ENCODE measurements at regions not wholly inside any gene's neighbourhood (a gene's known extent, or its start where the extent isn't known, plus 50 kb on each side); places are given as distances from the start of the nearest gene placed in this dataset.

DNA sequence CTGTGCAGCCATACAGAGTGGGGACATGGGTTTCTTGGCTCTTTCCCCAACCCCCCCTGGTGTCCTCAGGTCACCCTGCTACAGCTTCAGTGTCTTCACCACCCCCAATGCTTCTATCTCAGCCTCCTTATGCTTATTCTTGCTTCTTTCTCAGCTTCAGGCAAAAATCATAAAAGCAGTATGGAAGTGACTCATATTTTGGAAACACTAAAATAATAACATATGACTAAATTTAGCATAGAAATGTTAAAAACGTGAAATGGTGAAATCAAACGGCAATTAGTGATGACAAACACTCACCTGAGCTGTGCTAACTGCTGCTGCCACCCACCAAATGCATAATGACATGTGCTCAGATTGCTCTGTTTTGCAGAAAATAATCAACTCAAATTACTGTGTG is 475.2 kb upstream of the EPHA3 start:
- no peak overlapping the region for H3K4me3 ChIP-seq (ENCODE audit: extremely low read depth in 1 of 4, insufficient read depth in 2 of 4, low read depth in 3 of 4, low read length in 4 of 4)
- H3K23ac ChIP-seq (ENCODE audit: insufficient read length), result no peak overlapping the region
- H3K9ac ChIP-seq (replicated peaks in 1 of 4; ENCODE audit: extremely low read depth in 1 of 4, low read depth in 3 of 4, low read length in 3 of 4), result no peak overlapping the region
- no peaks in the 10 kb centered on the region for H3K79me1 ChIP-seq (ENCODE audit: low read depth, low read length)
- 0 out of 4 replicates have a peak, but pooled peaks cover 0 to 2% of the 10 kb centered on the region in 2 experiments for H3K9me3 ChIP-seq (ENCODE audit: insufficient read depth in 2 of 2, low read depth in 1 of 2, low read length in 1 of 2)
- WGBS, 2 experiments (ENCODE audit: extremely low coverage in 1 of 2, insufficient coverage in 1 of 2, insufficient read length in 1 of 2, insufficient replicate concordance in 2 of 2, low coverage in 1 of 2, low lambda C conversion rate in 2 of 2, missing lambda C conversion rate in 1 of 2), result 95% methylated on average over 2 of the region's 2 CpGs; no CpG with 5 or more reads in 1 of the 2 experiments
- no peak overlapping the region for H2BK5ac ChIP-seq (ENCODE audit: low read depth, low read length)
- H4K20me1 ChIP-seq (replicated peaks in 1 of 2; ENCODE audit: control insufficient read depth in 1 of 2, insufficient read depth in 2 of 2, low read length in 2 of 2), result no peaks in the 10 kb centered on the region
- H3K79me2 ChIP-seq (ENCODE audit: control insufficient read depth in 1 of 2, insufficient read depth in 2 of 2, low read length in 2 of 2), result no peaks in the 10 kb centered on the region
- no peak for DNase-seq (ENCODE audit: low read depth in 1 of 2, low spot score in 2 of 2)
- no peak overlapping the region for H3K18ac ChIP-seq (ENCODE audit: extremely low read depth, low read length)
- no peaks in the 10 kb centered on the region for H3K27me3 ChIP-seq (replicated peaks in 1 of 4; ENCODE audit: control insufficient read depth in 3 of 4, extremely low read depth in 1 of 4, insufficient read depth in 3 of 4, low read length in 3 of 4)
- H3K4me2 ChIP-seq (ENCODE audit: insufficient read depth in 1 of 2, low read depth in 2 of 2, low read length in 2 of 2), result no peak overlapping the region
- no peak overlapping the region for H2BK12ac ChIP-seq (ENCODE audit: low read depth, low read length)
- POLR2A ChIA-PET (ENCODE audit: partially characterized antibody), result no interaction called here
- H3K4ac ChIP-seq (replicated peaks; ENCODE audit: insufficient read length, low read depth, low read length), result no peak overlapping the region
- no peak overlapping the region for H2AFZ ChIP-seq (ENCODE audit: low read length)
- H3K14ac ChIP-seq (ENCODE audit: insufficient read length), result no peak overlapping the region
- no peak overlapping the region for H2BK15ac ChIP-seq (ENCODE audit: low read length)
- H4K5ac ChIP-seq (ENCODE audit: insufficient read length, low read depth, low read length), result no peak overlapping the region
- no peak overlapping the region for H2AK5ac ChIP-seq (ENCODE audit: low read depth, low read length)
- no peak overlapping the region for H4K91ac ChIP-seq (replicated peaks; ENCODE audit: insufficient read length, low read length)
- CTCF ChIA-PET (ENCODE audit: partially characterized antibody), result no interaction called here
- TF ChIP-seq, protein P1, sequence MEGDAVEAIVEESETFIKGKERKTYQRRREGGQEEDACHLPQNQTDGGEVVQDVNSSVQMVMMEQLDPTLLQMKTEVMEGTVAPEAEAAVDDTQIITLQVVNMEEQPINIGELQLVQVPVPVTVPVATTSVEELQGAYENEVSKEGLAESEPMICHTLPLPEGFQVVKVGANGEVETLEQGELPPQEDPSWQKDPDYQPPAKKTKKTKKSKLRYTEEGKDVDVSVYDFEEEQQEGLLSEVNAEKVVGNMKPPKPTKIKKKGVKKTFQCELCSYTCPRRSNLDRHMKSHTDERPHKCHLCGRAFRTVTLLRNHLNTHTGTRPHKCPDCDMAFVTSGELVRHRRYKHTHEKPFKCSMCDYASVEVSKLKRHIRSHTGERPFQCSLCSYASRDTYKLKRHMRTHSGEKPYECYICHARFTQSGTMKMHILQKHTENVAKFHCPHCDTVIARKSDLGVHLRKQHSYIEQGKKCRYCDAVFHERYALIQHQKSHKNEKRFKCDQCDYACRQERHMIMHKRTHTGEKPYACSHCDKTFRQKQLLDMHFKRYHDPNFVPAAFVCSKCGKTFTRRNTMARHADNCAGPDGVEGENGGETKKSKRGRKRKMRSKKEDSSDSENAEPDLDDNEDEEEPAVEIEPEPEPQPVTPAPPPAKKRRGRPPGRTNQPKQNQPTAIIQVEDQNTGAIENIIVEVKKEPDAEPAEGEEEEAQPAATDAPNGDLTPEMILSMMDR (IDR thresholded peaks at IDR 0.05; ENCODE audit: control extremely low read depth in 1 of 3, insufficient read depth in 1 of 3, low read depth in 1 of 3, low read length in 3 of 3), result no peak
- TF ChIP-seq MAX (IDR thresholded peaks at IDR 0.05) (no peak), GABPA (IDR thresholded peaks at IDR 0.05; ENCODE audit: borderline replicate concordance, insufficient read depth, low read length) (no peak), SIRT6 (IDR thresholded peaks at IDR 0.05; ENCODE audit: low read length) (no peak), NANOG (IDR thresholded peaks at IDR 0.05; ENCODE audit: insufficient read depth, low read depth, low read length, poor library complexity, severe bottlenecking) (no peak)
- H4K8ac ChIP-seq (ENCODE audit: extremely low read depth, insufficient read depth, low read length), result no peak overlapping the region
- no peaks in the 10 kb centered on the region for H3K36me3 ChIP-seq (ENCODE audit: control insufficient read depth in 2 of 4, insufficient read depth in 4 of 4, low read length in 3 of 4)
- H2BK120ac ChIP-seq (replicated peaks; ENCODE audit: low read depth, low read length), result no peak overlapping the region
- no peaks in the 10 kb centered on the region for H3K23me2 ChIP-seq (ENCODE audit: low read depth, low read length)
- no peak overlapping the region for H3K27ac ChIP-seq (ENCODE audit: low read depth, low read length)
- H2BK20ac ChIP-seq (ENCODE audit: low read length), result no peak overlapping the region
- no peak for FAIRE-seq
- H3K4me1 ChIP-seq (replicated peaks in 1 of 4; ENCODE audit: control insufficient read depth in 3 of 4, insufficient read depth in 4 of 4, low read length in 3 of 4), result no peaks in the 10 kb centered on the region
- H3K56ac ChIP-seq (replicated peaks; ENCODE audit: insufficient read length, low read depth, low read length), result no peak overlapping the region

Measured in H1 (cell line).